DMS153 (cell line): ENCODE measurements at regions not wholly inside any gene's neighbourhood (a gene's known extent, or its start where the extent isn't known, plus 50 kb on each side); places are given as distances from the start of the nearest gene placed in this dataset.

Source experiments
- DNase-seq: peaks from one replicate; lab custom pipeline; 2025; lab: John Stamatoyannopoulos, UW

- no peak for DNase-seq
Measured at GRCh38 chr22:49640366-49641095, 187.1 kb downstream of the BRD1 start.

- DNase-seq: no peak
Measured at GRCh38 chr22:49639956-49640355, 187.7 kb downstream of the BRD1 start.

- DNase-seq: peak; percentile 4
Measured at GRCh38 chr22:49638788-49639187, 188.9 kb downstream of the BRD1 start.

GRCh38 chr22:49638001-49638400 is 189.7 kb downstream of the BRD1 start:
- no peak for DNase-seq

GRCh38 chr22:49637255-49637760 is 190.4 kb downstream of the BRD1 start:
- no peak for DNase-seq

- DNase-seq: no peak
Measured at GRCh38 chr22:49636649-49637048, 191.0 kb downstream of the BRD1 start.

- DNase-seq: no peak
Measured at GRCh38 chr22:49636214-49636613, 191.5 kb downstream of the BRD1 start.

- no peak for DNase-seq
Measured at GRCh38 chr22:49634006-49634772, 193.5 kb downstream of the BRD1 start.

GRCh38 chr22:49633010-49633324 is 194.7 kb downstream of the BRD1 start:
- DNase-seq: no peak

- peak; percentile 55 for DNase-seq
Measured at GRCh38 chr22:49632199-49633009, 195.3 kb downstream of the BRD1 start.

- DNase-seq: no peak
Measured at GRCh38 chr22:49630448-49630946, 197.2 kb downstream of the BRD1 start.

GRCh38 chr22:49629586-49630447 is 197.9 kb downstream of the BRD1 start:
- DNase-seq: no peak

GRCh38 chr22:49629261-49629570 is 198.5 kb downstream of the BRD1 start:
- DNase-seq: no peak

GRCh38 chr22:49628391-49629260 is 199.0 kb downstream of the BRD1 start:
- peak; percentile 22 for DNase-seq

- DNase-seq: no peak
Measured at GRCh38 chr22:49627217-49628181, 200.2 kb downstream of the BRD1 start.

- no peak for DNase-seq
Measured at GRCh38 chr22:49626361-49627216, 201.1 kb downstream of the BRD1 start.

GRCh38 chr22:49624421-49625177 is 203.1 kb downstream of the BRD1 start:
- no peak for DNase-seq

- no peak for DNase-seq
Measured at GRCh38 chr22:49623715-49624114, 204.0 kb downstream of the BRD1 start.
